HepG2 (cell line): ENCODE measurements at regions not wholly inside any gene's neighbourhood (a gene's known extent, or its start where the extent isn't known, plus 50 kb on each side); places are given as distances from the start of the nearest gene placed in this dataset.

Experiments used
- ELF3 ChIP-seq: IDR thresholded peaks from 2 replicates; pipeline ENCODE4 v1.6.1; 2016; ENCODE audit warnings: missing genetic modification reagents, missing compliant biosample characterization
- EP300 ChIP-seq, 3 experiments: sonication (generic) in 1 of 3; formaldehyde crosslinking in 1 of 3; IDR thresholded peaks; 2 replicates each; pipeline versions ENCODE4 v1.5.1 to v1.6.1; 2011 to 2020; ENCODE audit warnings: low read depth in 2 of 3, low read length in 2 of 3, borderline replicate concordance in 1 of 3, improper control_type of control experiment in 1 of 3, mild to moderate bottlenecking in 1 of 3, missing genetic modification reagents in 1 of 3, moderate library complexity in 1 of 3
- PHF21A ChIP-seq: sonication (generic); formaldehyde crosslinking; IDR thresholded peaks from 2 replicates; pipeline ENCODE4 v1.5.0; 2020; ENCODE audit warnings: mild to moderate bottlenecking, missing genetic modification reagents
- SIX1 ChIP-seq: sonication (generic); formaldehyde crosslinking; IDR thresholded peaks from 2 replicates; pipeline ENCODE4 v1.4.0; 2020; ENCODE audit warnings: missing genetic modification reagents, borderline replicate concordance
- ZBTB1 ChIP-seq: sonication (generic); formaldehyde crosslinking; IDR thresholded peaks from 2 replicates; pipeline ENCODE4 v1.4.0; 2020; ENCODE audit warnings: missing genetic modification reagents, borderline replicate concordance
- ZIK1 ChIP-seq: sonication (generic); formaldehyde crosslinking; IDR thresholded peaks from 2 replicates; pipeline ENCODE4 v1.5.0; 2020; ENCODE audit warnings: mild to moderate bottlenecking, low read depth, missing genetic modification reagents, borderline replicate concordance
- ZMAT3 ChIP-seq: sonication (generic); formaldehyde crosslinking; conservative IDR thresholded peaks from 2 replicates; pipeline ENCODE4 v1.7.0; 2021; ENCODE audit warnings: missing genetic modification reagents
- ZNF333 ChIP-seq: sonication (generic); formaldehyde crosslinking; IDR thresholded peaks from 2 replicates; pipeline ENCODE4 v1.4.0; 2020; ENCODE audit warnings: mild to moderate bottlenecking, missing genetic modification reagents, borderline replicate concordance
- ZNF501 ChIP-seq: sonication (generic); formaldehyde crosslinking; IDR thresholded peaks from 2 replicates; pipeline ENCODE4 v1.5.1; 2020; ENCODE audit warnings: mild to moderate bottlenecking, moderate library complexity, missing genetic modification reagents
- ZNF605 ChIP-seq: sonication (generic); formaldehyde crosslinking; IDR thresholded peaks from 2 replicates; pipeline ENCODE4 v1.8.0; 2022; ENCODE audit warnings: mild to moderate bottlenecking, missing genetic modification reagents
- ZSCAN9 ChIP-seq: IDR thresholded peaks from 2 replicates; pipeline ENCODE4 v1.6.1; 2016; ENCODE audit warnings: borderline replicate concordance
- ZZZ3 ChIP-seq: sonication (generic); formaldehyde crosslinking; IDR thresholded peaks from 2 replicates; pipeline ENCODE4 v1.4.0; 2020; ENCODE audit warnings: missing genetic modification reagents, mild to moderate bottlenecking, borderline replicate concordance
- TF ChIP-seq, protein P1 (sequence below): sonication (generic); formaldehyde crosslinking; IDR thresholded peaks from 2 replicates; pipeline ENCODE4 v1.9.0; 2021; ENCODE audit warnings: missing genetic modification reagents, borderline replicate concordance
- TF ChIP-seq, protein P2 (sequence below): sonication (generic); formaldehyde crosslinking; IDR thresholded peaks from 2 replicates; pipeline ENCODE4 v1.4.0; 2020; ENCODE audit warnings: missing genetic modification reagents, borderline replicate concordance
- TF ChIP-seq, protein P3 (sequence below): sonication (generic); formaldehyde crosslinking; IDR thresholded peaks from 2 replicates; pipeline ENCODE4 v1.5.1; 2020; ENCODE audit warnings: missing genetic modification reagents, mild to moderate bottlenecking, borderline replicate concordance
- TF ChIP-seq, protein P4 (sequence below): sonication (generic); formaldehyde crosslinking; IDR thresholded peaks from 2 replicates; pipeline ENCODE4 v1.5.1; 2020; ENCODE audit warnings: missing genetic modification reagents, mild to moderate bottlenecking, borderline replicate concordance
- TF ChIP-seq, protein P5 (sequence below): sonication (generic); formaldehyde crosslinking; IDR thresholded peaks from 2 replicates; pipeline ENCODE4 v1.9.0; 2021; ENCODE audit warnings: mild to moderate bottlenecking, missing genetic modification reagents

DNA sequence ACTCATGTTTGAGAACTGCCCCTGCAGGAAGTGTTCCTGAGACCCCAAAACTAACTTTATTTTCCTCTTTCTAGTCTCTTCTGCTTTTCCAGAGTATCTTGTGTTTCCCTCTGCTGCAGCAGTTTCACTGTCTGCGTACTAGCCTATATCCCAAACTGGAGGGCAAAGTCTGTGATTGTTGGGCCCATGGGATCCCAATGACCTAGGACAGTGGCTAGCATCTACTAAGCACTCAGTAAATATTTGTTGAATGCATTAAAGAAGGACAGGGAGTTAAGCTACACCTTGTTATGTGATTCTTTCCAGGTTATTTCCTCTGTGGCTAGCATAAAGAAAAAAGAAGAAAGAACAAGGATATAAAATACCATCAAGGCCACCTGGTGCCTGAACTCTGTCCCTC lies 210.6 kb upstream of the PHYHIPL start (continued):
- TF ChIP-seq, protein P1, sequence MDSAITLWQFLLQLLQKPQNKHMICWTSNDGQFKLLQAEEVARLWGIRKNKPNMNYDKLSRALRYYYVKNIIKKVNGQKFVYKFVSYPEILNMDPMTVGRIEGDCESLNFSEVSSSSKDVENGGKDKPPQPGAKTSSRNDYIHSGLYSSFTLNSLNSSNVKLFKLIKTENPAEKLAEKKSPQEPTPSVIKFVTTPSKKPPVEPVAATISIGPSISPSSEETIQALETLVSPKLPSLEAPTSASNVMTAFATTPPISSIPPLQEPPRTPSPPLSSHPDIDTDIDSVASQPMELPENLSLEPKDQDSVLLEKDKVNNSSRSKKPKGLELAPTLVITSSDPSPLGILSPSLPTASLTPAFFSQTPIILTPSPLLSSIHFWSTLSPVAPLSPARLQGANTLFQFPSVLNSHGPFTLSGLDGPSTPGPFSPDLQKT (CRISPR knock-in tag): no peak
- TF ChIP-seq ZNF501 (no peak), PHF21A (peak; percentile 82), ZNF333 (CRISPR knock-in tag) (no peak), ZIK1 (CRISPR knock-in tag) (no peak), ZMAT3 (CRISPR knock-in tag) (no peak), SIX1 (CRISPR knock-in tag) (peak; percentile 48; the same call in 1 of the 2 replicates), ZSCAN9 (CRISPR knock-in tag) (peak; percentile 61; the same call in 1 of the 2 replicates), ZBTB1 (CRISPR knock-in tag) (no peak), ELF3 (no peak), ZZZ3 (CRISPR knock-in tag) (no peak), ZNF605 (CRISPR knock-in tag) (peak; percentile 1; the same call in 1 of the 2 replicates), EP300 (IDR thresholded peaks at IDR 0.05; ENCODE audit: low read depth in 2 of 2, low read length in 2 of 2) (peak in 1 of 2 experiments; percentile 82; a peak in 2 of 4 replicates), EP300 (CRISPR knock-in tag; IDR thresholded peaks at IDR 0.05; ENCODE audit: borderline replicate concordance) (no peak; the same call in 1 of the 2 replicates)
- TF ChIP-seq, protein P2, sequence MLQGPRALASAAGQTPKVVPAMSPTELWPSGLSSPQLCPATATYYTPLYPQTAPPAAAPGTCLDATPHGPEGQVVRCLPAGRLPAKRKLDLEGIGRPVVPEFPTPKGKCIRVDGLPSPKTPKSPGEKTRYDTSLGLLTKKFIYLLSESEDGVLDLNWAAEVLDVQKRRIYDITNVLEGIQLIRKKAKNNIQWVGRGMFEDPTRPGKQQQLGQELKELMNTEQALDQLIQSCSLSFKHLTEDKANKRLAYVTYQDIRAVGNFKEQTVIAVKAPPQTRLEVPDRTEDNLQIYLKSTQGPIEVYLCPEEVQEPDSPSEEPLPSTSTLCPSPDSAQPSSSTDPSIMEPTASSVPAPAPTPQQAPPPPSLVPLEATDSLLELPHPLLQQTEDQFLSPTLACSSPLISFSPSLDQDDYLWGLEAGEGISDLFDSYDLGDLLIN (CRISPR knock-in tag): no peak
- TF ChIP-seq, protein P3, sequence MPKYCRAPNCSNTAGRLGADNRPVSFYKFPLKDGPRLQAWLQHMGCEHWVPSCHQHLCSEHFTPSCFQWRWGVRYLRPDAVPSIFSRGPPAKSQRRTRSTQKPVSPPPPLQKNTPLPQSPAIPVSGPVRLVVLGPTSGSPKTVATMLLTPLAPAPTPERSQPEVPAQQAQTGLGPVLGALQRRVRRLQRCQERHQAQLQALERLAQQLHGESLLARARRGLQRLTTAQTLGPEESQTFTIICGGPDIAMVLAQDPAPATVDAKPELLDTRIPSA: no peak
- TF ChIP-seq, protein P4, sequence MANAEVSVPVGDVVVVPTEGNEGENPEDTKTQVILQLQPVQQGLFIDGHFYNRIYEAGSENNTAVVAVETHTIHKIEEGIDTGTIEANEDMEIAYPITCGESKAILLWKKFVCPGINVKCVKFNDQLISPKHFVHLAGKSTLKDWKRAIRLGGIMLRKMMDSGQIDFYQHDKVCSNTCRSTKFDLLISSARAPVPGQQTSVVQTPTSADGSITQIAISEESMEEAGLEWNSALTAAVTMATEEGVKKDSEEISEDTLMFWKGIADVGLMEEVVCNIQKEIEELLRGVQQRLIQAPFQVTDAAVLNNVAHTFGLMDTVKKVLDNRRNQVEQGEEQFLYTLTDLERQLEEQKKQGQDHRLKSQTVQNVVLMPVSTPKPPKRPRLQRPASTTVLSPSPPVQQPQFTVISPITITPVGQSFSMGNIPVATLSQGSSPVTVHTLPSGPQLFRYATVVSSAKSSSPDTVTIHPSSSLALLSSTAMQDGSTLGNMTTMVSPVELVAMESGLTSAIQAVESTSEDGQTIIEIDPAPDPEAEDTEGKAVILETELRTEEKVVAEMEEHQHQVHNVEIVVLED: no peak
- TF ChIP-seq, protein P5, sequence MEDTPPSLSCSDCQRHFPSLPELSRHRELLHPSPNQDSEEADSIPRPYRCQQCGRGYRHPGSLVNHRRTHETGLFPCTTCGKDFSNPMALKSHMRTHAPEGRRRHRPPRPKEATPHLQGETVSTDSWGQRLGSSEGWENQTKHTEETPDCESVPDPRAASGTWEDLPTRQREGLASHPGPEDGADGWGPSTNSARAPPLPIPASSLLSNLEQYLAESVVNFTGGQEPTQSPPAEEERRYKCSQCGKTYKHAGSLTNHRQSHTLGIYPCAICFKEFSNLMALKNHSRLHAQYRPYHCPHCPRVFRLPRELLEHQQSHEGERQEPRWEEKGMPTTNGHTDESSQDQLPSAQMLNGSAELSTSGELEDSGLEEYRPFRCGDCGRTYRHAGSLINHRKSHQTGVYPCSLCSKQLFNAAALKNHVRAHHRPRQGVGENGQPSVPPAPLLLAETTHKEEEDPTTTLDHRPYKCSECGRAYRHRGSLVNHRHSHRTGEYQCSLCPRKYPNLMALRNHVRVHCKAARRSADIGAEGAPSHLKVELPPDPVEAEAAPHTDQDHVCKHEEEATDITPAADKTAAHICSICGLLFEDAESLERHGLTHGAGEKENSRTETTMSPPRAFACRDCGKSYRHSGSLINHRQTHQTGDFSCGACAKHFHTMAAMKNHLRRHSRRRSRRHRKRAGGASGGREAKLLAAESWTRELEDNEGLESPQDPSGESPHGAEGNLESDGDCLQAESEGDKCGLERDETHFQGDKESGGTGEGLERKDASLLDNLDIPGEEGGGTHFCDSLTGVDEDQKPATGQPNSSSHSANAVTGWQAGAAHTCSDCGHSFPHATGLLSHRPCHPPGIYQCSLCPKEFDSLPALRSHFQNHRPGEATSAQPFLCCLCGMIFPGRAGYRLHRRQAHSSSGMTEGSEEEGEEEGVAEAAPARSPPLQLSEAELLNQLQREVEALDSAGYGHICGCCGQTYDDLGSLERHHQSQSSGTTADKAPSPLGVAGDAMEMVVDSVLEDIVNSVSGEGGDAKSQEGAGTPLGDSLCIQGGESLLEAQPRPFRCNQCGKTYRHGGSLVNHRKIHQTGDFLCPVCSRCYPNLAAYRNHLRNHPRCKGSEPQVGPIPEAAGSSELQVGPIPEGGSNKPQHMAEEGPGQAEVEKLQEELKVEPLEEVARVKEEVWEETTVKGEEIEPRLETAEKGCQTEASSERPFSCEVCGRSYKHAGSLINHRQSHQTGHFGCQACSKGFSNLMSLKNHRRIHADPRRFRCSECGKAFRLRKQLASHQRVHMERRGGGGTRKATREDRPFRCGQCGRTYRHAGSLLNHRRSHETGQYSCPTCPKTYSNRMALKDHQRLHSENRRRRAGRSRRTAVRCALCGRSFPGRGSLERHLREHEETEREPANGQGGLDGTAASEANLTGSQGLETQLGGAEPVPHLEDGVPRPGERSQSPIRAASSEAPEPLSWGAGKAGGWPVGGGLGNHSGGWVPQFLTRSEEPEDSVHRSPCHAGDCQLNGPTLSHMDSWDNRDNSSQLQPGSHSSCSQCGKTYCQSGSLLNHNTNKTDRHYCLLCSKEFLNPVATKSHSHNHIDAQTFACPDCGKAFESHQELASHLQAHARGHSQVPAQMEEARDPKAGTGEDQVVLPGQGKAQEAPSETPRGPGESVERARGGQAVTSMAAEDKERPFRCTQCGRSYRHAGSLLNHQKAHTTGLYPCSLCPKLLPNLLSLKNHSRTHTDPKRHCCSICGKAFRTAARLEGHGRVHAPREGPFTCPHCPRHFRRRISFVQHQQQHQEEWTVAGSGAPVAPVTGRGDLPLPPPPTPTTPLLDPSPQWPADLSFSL (CRISPR knock-in tag): no peak
